ENCODE measurements at regions not wholly inside any gene's neighbourhood (a gene's known extent, or its start where the extent isn't known, plus 50 kb on each side); places are given as distances from the start of the nearest gene placed in this dataset.

GRCh38 chr11:109604481-109605400 is 182.8 kb downstream of the C11orf87 start:
- no peak for DNase-seq (ENCODE audit: low spot score)
- TF ChIP-seq, protein P1, sequence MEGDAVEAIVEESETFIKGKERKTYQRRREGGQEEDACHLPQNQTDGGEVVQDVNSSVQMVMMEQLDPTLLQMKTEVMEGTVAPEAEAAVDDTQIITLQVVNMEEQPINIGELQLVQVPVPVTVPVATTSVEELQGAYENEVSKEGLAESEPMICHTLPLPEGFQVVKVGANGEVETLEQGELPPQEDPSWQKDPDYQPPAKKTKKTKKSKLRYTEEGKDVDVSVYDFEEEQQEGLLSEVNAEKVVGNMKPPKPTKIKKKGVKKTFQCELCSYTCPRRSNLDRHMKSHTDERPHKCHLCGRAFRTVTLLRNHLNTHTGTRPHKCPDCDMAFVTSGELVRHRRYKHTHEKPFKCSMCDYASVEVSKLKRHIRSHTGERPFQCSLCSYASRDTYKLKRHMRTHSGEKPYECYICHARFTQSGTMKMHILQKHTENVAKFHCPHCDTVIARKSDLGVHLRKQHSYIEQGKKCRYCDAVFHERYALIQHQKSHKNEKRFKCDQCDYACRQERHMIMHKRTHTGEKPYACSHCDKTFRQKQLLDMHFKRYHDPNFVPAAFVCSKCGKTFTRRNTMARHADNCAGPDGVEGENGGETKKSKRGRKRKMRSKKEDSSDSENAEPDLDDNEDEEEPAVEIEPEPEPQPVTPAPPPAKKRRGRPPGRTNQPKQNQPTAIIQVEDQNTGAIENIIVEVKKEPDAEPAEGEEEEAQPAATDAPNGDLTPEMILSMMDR (IDR thresholded peaks at IDR 0.05; ENCODE audit: extremely low read depth, missing control alignments), result no peak

- TF ChIP-seq, protein P1 (IDR thresholded peaks at IDR 0.05; ENCODE audit: extremely low read depth, missing control alignments), result no peak
- no peak for DNase-seq (ENCODE audit: low spot score)
Measured at GRCh38 chr11:109606256-109606655, 184.3 kb downstream of the C11orf87 start.

DNA sequence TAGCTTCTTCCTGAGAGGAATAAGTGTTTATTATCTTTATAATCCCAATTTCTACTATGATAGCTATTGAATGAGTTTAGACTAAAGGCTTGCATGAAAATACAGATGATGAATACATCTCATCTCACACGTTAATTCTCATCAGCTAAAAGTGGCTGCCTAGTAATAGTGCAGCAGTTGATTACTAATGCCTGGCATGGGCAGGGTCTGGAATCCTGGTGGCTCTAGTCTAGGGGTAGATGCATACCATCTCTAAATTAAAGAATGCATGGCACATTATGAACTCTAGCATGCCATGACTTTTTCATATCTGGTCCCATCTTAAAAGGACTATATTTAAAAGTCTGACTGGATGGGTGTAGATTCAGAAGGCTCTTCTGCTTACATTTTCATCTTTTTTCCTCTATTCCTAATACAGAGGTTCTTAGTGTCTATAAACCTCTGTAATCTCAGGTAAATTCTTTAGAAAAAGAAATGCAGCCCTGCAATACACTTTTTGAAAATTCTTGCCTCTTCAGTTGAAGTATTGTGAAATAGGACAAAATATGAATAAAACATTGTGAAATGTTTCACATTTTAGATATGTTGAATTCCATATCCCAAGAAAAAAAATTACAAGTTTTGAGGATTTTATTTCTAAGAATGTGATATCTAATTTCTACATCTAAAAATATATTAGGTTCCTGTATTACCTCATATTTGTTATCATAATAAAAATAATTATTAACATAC is 187.6 kb downstream of the C11orf87 start:
- TF ChIP-seq, protein P1 (IDR thresholded peaks at IDR 0.05; ENCODE audit: extremely low read depth, missing control alignments), result no peak

DNA sequence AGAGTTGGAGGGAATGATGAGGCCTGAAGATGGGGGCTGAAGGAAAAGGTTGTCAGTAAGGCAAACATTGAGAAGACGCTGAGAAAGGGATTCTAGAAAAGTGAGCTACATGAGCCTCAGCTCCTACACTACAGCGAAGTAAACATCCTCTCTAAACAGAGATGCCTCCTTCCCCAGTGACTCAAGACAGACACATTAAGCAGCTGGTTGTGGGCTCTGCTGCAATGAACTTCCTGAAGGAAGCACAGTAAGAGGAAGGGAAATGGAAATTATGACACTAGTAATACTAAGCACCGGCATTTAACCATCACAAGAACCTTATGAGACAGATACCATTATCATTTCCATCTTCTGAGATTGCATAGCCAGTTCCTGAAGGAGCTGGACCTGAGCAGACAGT is 190.5 kb downstream of the C11orf87 start:
- TF ChIP-seq, protein P1 (IDR thresholded peaks at IDR 0.05; ENCODE audit: extremely low read depth, missing control alignments), result no peak
- no peak for DNase-seq (ENCODE audit: low spot score)

More for the DNA sequence above, 187.6 kb downstream of the C11orf87 start:
- DNase-seq (ENCODE audit: low spot score), result no peak

DNA sequence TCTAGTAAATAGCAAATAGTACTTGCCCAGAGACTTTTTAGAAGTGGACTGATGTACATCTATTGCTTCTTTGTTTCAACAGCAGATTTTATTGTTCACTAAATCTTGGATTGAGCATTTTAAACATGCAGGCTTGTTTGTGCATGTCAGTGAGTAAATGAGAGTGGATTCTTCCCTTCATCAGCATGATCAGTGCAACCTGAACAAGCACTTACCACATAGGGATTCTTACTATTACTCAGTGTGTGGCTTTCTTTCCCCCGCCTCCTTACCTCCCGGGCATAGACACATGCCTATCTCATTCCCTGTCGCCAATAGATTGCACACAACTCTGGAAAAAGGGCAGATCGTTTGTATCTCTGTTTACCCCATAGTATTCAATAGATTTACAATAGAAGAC is 197.5 kb downstream of the C11orf87 start:
- TF ChIP-seq, protein P1 (IDR thresholded peaks at IDR 0.05; ENCODE audit: extremely low read depth, missing control alignments), result no peak
- no peak for DNase-seq (ENCODE audit: low spot score)

GRCh38 chr11:109629734-109630133 is 207.7 kb downstream of the C11orf87 start:
- TF ChIP-seq, protein P1 (IDR thresholded peaks at IDR 0.05; ENCODE audit: extremely low read depth, missing control alignments), result no peak
- no peak for DNase-seq (ENCODE audit: low spot score)

DNA sequence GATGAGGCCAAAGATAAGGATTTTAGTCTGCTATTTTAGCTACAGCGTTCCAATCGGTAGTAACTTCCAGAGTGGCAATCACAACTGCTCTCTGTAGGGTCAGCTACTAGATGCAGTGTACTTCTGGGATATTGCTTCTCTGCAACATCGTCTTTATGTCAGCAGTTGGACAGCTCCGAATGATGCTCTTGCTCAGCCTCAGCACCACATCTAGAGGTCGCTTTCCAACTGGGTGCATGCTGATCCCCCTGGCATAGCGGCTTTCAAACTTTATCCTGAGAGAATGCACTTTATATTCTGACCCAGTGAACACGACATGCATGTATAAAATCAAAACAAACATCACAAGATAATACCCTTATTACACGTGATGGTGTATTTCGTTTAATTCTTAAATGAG is 219.6 kb downstream of the C11orf87 start:
- no peak for DNase-seq (ENCODE audit: low spot score)
- TF ChIP-seq, protein P1 (IDR thresholded peaks at IDR 0.05; ENCODE audit: extremely low read depth, missing control alignments), result no peak

Measured in GM20000 (cell line).